ENCODE measurements at regions not wholly inside any gene's neighbourhood (a gene's known extent, or its start where the extent isn't known, plus 50 kb on each side); places are given as distances from the start of the nearest gene placed in this dataset.

DNA sequence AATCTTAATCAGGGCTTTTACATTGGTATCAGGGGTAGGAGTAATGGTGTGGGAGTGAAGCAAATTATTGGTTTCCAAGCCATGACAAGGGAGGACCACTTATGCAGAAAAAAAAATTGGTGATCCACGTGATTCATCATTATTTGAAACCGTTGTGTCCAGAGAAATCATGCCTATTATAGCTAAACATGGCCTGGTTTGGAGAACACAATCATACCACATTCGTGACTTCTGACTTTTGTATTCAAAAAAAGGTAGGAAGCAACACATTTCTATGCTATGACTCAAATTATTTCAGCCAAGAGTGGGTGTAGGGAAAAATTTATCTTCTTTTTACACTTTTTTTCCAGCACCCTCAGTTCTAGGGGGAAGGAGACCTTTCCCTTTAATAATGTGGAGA lies 924.3 kb upstream of the GBE1 start:
- no peaks in the 10 kb centered on the region for H3K4me1 ChIP-seq
- no peak for TF ChIP-seq HOXA7 (CRISPR knock-in tag; IDR thresholded peaks at IDR 0.05)
- TF ChIP-seq NPAS2 (CRISPR knock-in tag; IDR thresholded peaks at IDR 0.05; ENCODE audit: borderline replicate concordance), result no peak
- TF ChIP-seq FOSB (CRISPR knock-in tag; IDR thresholded peaks at IDR 0.05), result no peak
- no peak for TF ChIP-seq TP53 (CRISPR knock-in tag; IDR thresholded peaks at IDR 0.05)
- TF ChIP-seq NR3C1 (IDR thresholded peaks at IDR 0.05), result no peak
- no peak overlapping the region for H3K27ac ChIP-seq
- ATAC-seq, result no peak
- H3K4me2 ChIP-seq, result no peak overlapping the region
- no peak for FAIRE-seq
- 3% methylated on average over 3 of the region's 3 CpGs for WGBS (ENCODE audit: missing lambda C conversion rate)
- H3K9me3 ChIP-seq, result no peaks in the 10 kb centered on the region
- no peak overlapping the region for H3K4me3 ChIP-seq
- CTCF ChIA-PET, result no interaction called here
- no peak for DNase-seq (ENCODE audit: low read depth in 1 of 2, low spot score in 1 of 2)
- POLR2A ChIA-PET, result no interaction called here

DNA sequence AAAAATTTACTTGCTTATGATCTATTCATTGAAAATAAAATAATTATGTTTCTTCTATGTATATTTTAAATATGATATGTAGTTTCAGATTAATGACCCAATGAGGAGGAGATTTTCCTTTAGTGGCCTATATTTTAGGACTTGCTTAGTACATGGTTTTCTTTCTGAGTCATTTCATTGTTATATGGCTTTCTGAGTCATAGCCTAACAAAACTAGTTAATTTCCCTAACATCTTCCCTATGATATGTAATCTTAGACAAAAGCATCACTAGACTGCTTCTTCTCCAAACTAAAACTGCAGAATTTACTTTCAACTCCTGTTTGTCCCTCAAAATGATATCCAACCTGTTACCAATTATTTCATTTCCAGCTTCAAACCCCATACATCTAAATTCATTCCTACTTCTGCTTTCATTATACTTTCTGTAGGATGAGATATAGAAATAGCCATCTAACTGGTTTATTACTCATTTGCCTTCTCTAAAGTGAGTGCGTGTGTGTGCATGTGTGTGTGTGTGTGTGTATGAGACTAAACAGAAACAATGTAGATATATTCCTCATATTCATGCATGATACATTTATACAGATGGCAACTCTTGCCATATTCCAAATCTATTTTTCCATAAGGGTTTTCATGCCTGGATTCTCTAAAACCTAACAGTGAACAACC lies 915.0 kb upstream of the GBE1 start:
- TF ChIP-seq, protein P1, sequence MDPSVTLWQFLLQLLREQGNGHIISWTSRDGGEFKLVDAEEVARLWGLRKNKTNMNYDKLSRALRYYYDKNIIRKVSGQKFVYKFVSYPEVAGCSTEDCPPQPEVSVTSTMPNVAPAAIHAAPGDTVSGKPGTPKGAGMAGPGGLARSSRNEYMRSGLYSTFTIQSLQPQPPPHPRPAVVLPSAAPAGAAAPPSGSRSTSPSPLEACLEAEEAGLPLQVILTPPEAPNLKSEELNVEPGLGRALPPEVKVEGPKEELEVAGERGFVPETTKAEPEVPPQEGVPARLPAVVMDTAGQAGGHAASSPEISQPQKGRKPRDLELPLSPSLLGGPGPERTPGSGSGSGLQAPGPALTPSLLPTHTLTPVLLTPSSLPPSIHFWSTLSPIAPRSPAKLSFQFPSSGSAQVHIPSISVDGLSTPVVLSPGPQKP (IDR thresholded peaks at IDR 0.05; ENCODE audit: low read depth, low read length), result no peak
- TF ChIP-seq FOSL2 (IDR thresholded peaks at IDR 0.05) (no peak), FOSL2 (CRISPR knock-in tag; IDR thresholded peaks at IDR 0.05) (no peak), FOXS1 (CRISPR knock-in tag; IDR thresholded peaks at IDR 0.05) (no peak), MAZ (IDR thresholded peaks at IDR 0.05; ENCODE audit: borderline replicate concordance, low read depth, low read length) (no peak), RNF2 (IDR thresholded peaks at IDR 0.05; ENCODE audit: borderline replicate concordance, low read depth) (no peak), RFX5 (IDR thresholded peaks at IDR 0.05) (no peak), EP300 (IDR thresholded peaks at IDR 0.05) (no peak), EHMT2 (IDR thresholded peaks at IDR 0.05; ENCODE audit: low read depth) (no peak)
- TF ChIP-seq, protein P2, sequence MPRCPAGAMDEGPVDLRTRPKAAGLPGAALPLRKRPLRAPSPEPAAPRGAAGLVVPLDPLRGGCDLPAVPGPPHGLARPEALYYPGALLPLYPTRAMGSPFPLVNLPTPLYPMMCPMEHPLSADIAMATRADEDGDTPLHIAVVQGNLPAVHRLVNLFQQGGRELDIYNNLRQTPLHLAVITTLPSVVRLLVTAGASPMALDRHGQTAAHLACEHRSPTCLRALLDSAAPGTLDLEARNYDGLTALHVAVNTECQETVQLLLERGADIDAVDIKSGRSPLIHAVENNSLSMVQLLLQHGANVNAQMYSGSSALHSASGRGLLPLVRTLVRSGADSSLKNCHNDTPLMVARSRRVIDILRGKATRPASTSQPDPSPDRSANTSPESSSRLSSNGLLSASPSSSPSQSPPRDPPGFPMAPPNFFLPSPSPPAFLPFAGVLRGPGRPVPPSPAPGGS (IDR thresholded peaks at IDR 0.05), result no peak
- no peaks in the 10 kb centered on the region for H3K9me3 ChIP-seq
- DNase-seq (ENCODE audit: low read depth in 1 of 2, low spot score in 1 of 2), result no peak
- ChIA-PET POLR2A (no interaction called here), CTCF (no interaction called here)
- 24% methylated on average over 1 of the region's 1 CpG for WGBS (ENCODE audit: missing lambda C conversion rate)
- FAIRE-seq, result no peak
- H3K27ac ChIP-seq, result no peak overlapping the region
- no peaks in the 10 kb centered on the region for H3K4me1 ChIP-seq
- no peak overlapping the region for H3K4me3 ChIP-seq
- no peak for ATAC-seq
- H3K4me2 ChIP-seq, result no peak overlapping the region

DNA sequence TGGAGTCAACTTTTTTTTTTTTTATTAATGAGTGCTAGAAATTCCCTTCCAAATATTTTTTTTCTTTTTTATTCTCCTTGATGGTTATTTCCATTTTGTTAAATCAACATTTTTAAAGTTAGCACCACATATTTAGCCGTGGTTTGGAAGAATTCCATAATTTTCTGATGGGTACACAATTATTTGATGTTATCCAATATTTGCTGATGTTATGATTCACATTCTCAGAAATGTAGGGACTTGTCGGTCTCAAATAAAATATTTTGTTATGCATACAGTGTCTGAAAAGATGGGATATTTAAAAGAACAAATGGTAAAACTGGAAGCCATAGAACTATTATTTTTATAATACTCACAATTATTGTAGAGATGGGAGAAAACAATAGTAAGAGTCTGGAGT lies 911.5 kb upstream of the GBE1 start:
- H3K4me1 ChIP-seq, result no peaks in the 10 kb centered on the region
- H3K4me3 ChIP-seq, result no peak overlapping the region
- TF ChIP-seq SREBF2 (IDR thresholded peaks at IDR 0.05), result no peak
- no peak for TF ChIP-seq NFE2L2 (conservative IDR thresholded peaks at IDR 0.05; ENCODE audit: low read length)
- TF ChIP-seq, protein P2 (IDR thresholded peaks at IDR 0.05), result no peak
- no peak for TF ChIP-seq EP300 (IDR thresholded peaks at IDR 0.05)
- no peak for TF ChIP-seq EHF (CRISPR knock-in tag; IDR thresholded peaks at IDR 0.05)
- no peak for TF ChIP-seq CBX2 (IDR thresholded peaks at IDR 0.05; ENCODE audit: borderline replicate concordance, low read depth)
- no peak overlapping the region for H3K27ac ChIP-seq
- no peaks in the 10 kb centered on the region for H3K9me3 ChIP-seq
- no peak for DNase-seq (ENCODE audit: low read depth in 1 of 2, low spot score in 1 of 2)
- ChIA-PET CTCF (no interaction called here), POLR2A (no interaction called here)
- no peak for FAIRE-seq
- ATAC-seq, result no peak
- WGBS (ENCODE audit: missing lambda C conversion rate), result 4% methylated on average over 2 of the region's 2 CpGs
- no peak overlapping the region for H3K4me2 ChIP-seq
